Body of pancreas (tissue), 4 donors: ENCODE measurements at regions not wholly inside any gene's neighbourhood (a gene's known extent, or its start where the extent isn't known, plus 50 kb on each side); places are given as distances from the start of the nearest gene placed in this dataset.

ENCODE experiments used
- ATAC-seq: fragments of 150-250 bp; one replicate; pipeline ENCODE4 v1.9.1; 2016
- DNase-seq, 4 donors: peaks; one replicate each; pipeline ENCODE4 v3.0.0-alpha.2; 2019
- H3K27ac ChIP-seq, 4 donors: fragments of 200-600 bp; sonication (generic); 1 replicate in 3 of 4; 2 replicates in 1 of 4; pipeline versions ENCODE4 v1.5.1 to v1.6.1; 2016 to 2019; ENCODE audit warnings: mild to moderate bottlenecking in 1 of 4, mixed read lengths in 1 of 4, moderate library complexity in 1 of 4
- H3K27me3 ChIP-seq, 2 donors: fragments of 200-600 bp; sonication (generic); one replicate each; pipeline ENCODE4 v1.6.0; 2016; ENCODE audit warnings: mild to moderate bottlenecking in 1 of 2
- H3K36me3 ChIP-seq, 2 donors: fragments of 200-600 bp; sonication (generic); replicated peaks in 1 of 2; 2 replicates each; pipeline ENCODE4 v1.5.1; 2016; ENCODE audit warnings: low read depth in 2 of 2; ENCODE audit not compliant: insufficient read depth in 1 of 2
- H3K4me1 ChIP-seq: fragments of 200-600 bp; sonication (generic); one replicate; pipeline ENCODE4 v1.6.0; 2016
- H3K4me3 ChIP-seq, 2 donors: fragments of 200-600 bp; sonication (generic); 1 replicate in 1 of 2; 2 replicates in 1 of 2; pipeline ENCODE4 v1.5.1; 2016 to 2019
- H3K9me3 ChIP-seq, 3 donors: fragments of 200-600 bp; sonication (generic); 1 replicate in 2 of 3; 2 replicates in 1 of 3; pipeline ENCODE4 v1.5.1; 2016
- POLR2A ChIP-seq, 3 donors: fragments of 450-650 bp; IDR thresholded peaks; one replicate each; pipeline ENCODE4 v1.6.1; 2016; ENCODE audit warnings: antibody characterized with exemption in 3 of 3, mild to moderate bottlenecking in 2 of 3
- WGBS, 2 donors: methylation state at CpG; one replicate each; pipeline ENCODE4 v1.1.5; 2017; 5-methylcytosine and 5-hydroxymethylcytosine counted together
- intact Hi-C: fragments of 100-400 bp; cut with DNase I; formaldehyde crosslinking; loops from one replicate; pipeline ENCODE4 v1.15.1; 2023
- TF ChIP-seq, protein P1 (sequence below), 7 experiments: fragments of 450-650 bp in 4 of 7; fragments of 200-600 bp in 3 of 7; sonication (generic) in 3 of 7; IDR thresholded peaks; one replicate each; pipeline ENCODE4 v1.5.1; 2016 to 2019; ENCODE audit warnings: antibody characterized with exemption in 7 of 7

GRCh38 chr13:68110178-68110768 lies 880.1 kb upstream of the PCDH9 start:
- H3K36me3 ChIP-seq = no peaks in the 10 kb centered on the region
- WGBS, 2 donors = 46 to 51% methylated on average over 2 of the region's 2 CpGs
- no peak for ATAC-seq
- H3K27ac ChIP-seq = no peak overlapping the region
- intact Hi-C loops = no loop called here
- DNase-seq = no peak
- H3K4me1 ChIP-seq = no peaks in the 10 kb centered on the region
- H3K27me3 ChIP-seq = no peaks in the 10 kb centered on the region
- no peak overlapping the region for H3K4me3 ChIP-seq
- H3K9me3 ChIP-seq = no peaks in the 10 kb centered on the region
- TF ChIP-seq, protein P1, sequence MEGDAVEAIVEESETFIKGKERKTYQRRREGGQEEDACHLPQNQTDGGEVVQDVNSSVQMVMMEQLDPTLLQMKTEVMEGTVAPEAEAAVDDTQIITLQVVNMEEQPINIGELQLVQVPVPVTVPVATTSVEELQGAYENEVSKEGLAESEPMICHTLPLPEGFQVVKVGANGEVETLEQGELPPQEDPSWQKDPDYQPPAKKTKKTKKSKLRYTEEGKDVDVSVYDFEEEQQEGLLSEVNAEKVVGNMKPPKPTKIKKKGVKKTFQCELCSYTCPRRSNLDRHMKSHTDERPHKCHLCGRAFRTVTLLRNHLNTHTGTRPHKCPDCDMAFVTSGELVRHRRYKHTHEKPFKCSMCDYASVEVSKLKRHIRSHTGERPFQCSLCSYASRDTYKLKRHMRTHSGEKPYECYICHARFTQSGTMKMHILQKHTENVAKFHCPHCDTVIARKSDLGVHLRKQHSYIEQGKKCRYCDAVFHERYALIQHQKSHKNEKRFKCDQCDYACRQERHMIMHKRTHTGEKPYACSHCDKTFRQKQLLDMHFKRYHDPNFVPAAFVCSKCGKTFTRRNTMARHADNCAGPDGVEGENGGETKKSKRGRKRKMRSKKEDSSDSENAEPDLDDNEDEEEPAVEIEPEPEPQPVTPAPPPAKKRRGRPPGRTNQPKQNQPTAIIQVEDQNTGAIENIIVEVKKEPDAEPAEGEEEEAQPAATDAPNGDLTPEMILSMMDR (IDR thresholded peaks at IDR 0.05) = no peak
- TF ChIP-seq POLR2A (IDR thresholded peaks at IDR 0.05) = no peak

DNA sequence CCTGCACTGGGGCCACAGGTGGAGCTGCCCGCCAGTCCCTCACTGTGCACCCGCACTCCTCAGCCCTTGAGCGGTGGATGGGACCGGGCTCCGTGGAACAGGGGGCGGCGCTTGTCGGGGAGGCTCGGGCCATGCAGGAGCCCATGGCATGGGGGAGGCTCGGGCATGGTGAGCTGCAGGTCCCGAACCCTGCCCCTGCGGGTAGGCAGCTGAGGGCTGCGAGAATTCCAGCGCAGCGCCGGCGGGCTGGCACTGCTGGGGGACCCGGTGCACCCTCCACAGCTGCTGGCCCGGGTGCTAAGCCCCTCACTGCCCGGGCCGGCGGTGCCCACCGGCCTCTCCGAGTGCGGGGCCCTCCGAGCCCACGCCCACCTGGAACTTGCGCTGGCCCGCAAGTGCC lies 877.5 kb upstream of the PCDH9 start:
- TF ChIP-seq, protein P1 (IDR thresholded peaks at IDR 0.05) = no peak
- no peak for TF ChIP-seq POLR2A (IDR thresholded peaks at IDR 0.05)
- intact Hi-C loops = no loop called here
- whole genome bisulfite sequencing, 2 donors = 88% methylated on average over 12 of the region's 29 CpGs; no CpG with 5 or more reads in 1 of the 2 donors

DNA sequence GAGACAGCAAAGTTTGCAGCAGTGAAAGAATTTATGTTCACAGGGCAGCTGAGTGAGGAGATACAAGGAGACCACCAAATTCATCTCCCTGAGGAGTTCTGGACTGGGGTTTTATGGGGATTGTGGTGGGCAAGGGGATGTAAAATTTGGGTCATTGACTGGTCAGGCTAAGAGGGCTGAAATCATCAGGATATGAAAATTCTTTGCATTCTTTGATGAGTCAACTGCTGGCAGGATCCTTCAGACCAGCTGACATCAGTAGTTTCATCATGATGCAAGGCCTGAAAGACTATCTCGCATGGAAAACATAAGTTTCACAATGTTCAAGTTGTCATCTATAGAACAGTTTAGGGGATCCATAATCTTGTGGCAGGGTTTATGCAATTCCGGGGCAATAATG lies 869.5 kb upstream of the PCDH9 start:
- H3K27ac ChIP-seq = no peak overlapping the region
- H3K27me3 ChIP-seq = no peaks in the 10 kb centered on the region
- ATAC-seq = no peak
- H3K36me3 ChIP-seq = no peaks in the 10 kb centered on the region
- intact Hi-C loops = no loop called here
- TF ChIP-seq, protein P1 (IDR thresholded peaks at IDR 0.05) = no peak
- no peak for TF ChIP-seq POLR2A (IDR thresholded peaks at IDR 0.05)
- no peak overlapping the region for H3K4me3 ChIP-seq
- no peaks in the 10 kb centered on the region for H3K9me3 ChIP-seq
- 60% methylated on average over 2 of the region's 2 CpGs for WGBS, 2 donors
- no peaks in the 10 kb centered on the region for H3K4me1 ChIP-seq
- no peak for DNase-seq

More for the DNA sequence above, 877.5 kb upstream of the PCDH9 start:
- Histone ChIP-seq H3K27me3 (no peaks in the 10 kb centered on the region), H3K4me1 (no peaks in the 10 kb centered on the region), H3K27ac (no peak overlapping the region), H3K9me3 (no peaks in the 10 kb centered on the region), H3K36me3 (no peaks in the 10 kb centered on the region), H3K4me3 (no peak overlapping the region)
- ATAC-seq (no peak), DNase-seq (no peak)

- DNase-seq (no peak), ATAC-seq (no peak)
- Histone ChIP-seq H3K36me3 (no peaks in the 10 kb centered on the region), H3K4me3 (no peak overlapping the region), H3K27ac (no peak overlapping the region), H3K4me1 (no peaks in the 10 kb centered on the region), H3K9me3 (no peaks in the 10 kb centered on the region), H3K27me3 (no peaks in the 10 kb centered on the region)
- WGBS, 2 donors = 61 to 70% methylated on average over 2 of the region's 2 CpGs
- no peak for TF ChIP-seq POLR2A (IDR thresholded peaks at IDR 0.05)
- TF ChIP-seq, protein P1 (IDR thresholded peaks at IDR 0.05) = no peak
- intact Hi-C loops = no loop called here
These were observed 850.9 kb upstream of the PCDH9 start for GRCh38 chr13:68081061-68081460.

- intact Hi-C loops = no loop called here
- TF ChIP-seq, protein P1 (IDR thresholded peaks at IDR 0.05) = no peak
- no peak for TF ChIP-seq POLR2A (IDR thresholded peaks at IDR 0.05)
These were observed 848.7 kb upstream of the PCDH9 start for GRCh38 chr13:68078874-68079273.

More at GRCh38 chr13:68078874-68079273, 848.7 kb upstream of the PCDH9 start:
- Histone ChIP-seq H3K4me3 (no peak overlapping the region), H3K36me3 (no peaks in the 10 kb centered on the region), H3K27me3 (no peaks in the 10 kb centered on the region), H3K9me3 (no peaks in the 10 kb centered on the region), H3K4me1 (no peaks in the 10 kb centered on the region), H3K27ac (no peak overlapping the region)
- WGBS, 2 donors = 60 to 63% methylated on average over 1 of the region's 1 CpG
- ATAC-seq = no peak
- no peak for DNase-seq
